ENCODE measurements at regions not wholly inside any gene's neighbourhood (a gene's known extent, or its start where the extent isn't known, plus 50 kb on each side); places are given as distances from the start of the nearest gene placed in this dataset.

DNA sequence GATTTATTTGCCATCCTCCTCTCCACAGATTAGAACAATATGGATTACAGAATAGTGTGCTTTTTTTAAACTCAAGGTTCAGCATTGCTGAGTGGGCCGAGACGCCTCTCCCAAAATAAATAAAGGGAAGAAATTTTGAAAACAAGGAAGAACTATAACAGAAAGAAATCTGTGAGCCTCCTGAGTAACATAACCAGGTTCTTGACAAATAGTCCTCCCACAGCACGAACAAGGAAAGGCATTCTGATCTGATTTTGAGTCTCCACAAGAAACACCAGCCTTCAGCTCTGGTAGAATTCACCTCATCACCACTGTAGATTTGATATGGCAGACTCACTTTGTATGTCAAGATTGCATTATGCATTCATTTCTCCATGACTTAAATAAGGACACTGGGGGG, 173.6 kb downstream of the HHIP start:
- no peak for TF ChIP-seq CTCF (IDR thresholded peaks at IDR 0.05; ENCODE audit: low read length)
- TF ChIP-seq EZH2 (optimal IDR thresholded peaks at IDR 0.05; ENCODE audit: low read depth, low read length) = no peak

Data from MM.1S (cell line).